ENCODE measurements at regions not wholly inside any gene's neighbourhood (a gene's known extent, or its start where the extent isn't known, plus 50 kb on each side); places are given as distances from the start of the nearest gene placed in this dataset.

DNA sequence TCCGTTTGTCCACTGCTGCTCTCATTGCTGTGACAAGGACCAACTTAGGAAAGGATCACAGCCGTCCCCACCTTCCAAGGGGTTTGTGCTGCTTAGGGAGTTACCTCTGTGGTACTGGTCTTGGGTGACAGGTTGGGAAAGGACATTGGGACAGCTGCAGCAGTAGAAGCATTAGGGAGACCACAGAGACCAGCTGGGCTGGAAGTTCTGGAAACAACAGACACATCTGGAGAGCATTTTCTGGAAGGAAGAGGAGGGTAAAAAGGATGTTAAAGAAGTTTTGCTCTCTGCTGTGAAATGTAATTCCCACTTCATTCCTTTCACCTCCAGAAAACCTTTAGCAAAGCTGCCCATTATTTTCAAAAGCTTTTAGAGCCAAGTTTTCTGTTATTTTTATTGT lies 304.2 kb downstream of the LRFN2 start:
- Histone ChIP-seq H3K27ac (ENCODE audit: low read depth, low read length) (no peak overlapping the region), H3K4me1 (ENCODE audit: control insufficient read depth, insufficient read depth, low read length) (peaks cover 16% of the 10 kb centered on the region), H3K4me3 (ENCODE audit: low read length) (no peak overlapping the region), H3K9ac (ENCODE audit: extremely low read depth, low read length, poor library complexity, severe bottlenecking) (no peak overlapping the region), H3K36me3 (ENCODE audit: control insufficient read depth, insufficient read depth, low read length) (no peaks in the 10 kb centered on the region), H3K27me3 (ENCODE audit: control insufficient read depth, insufficient read depth, low read length, poor library complexity, severe bottlenecking) (no peaks in the 10 kb centered on the region), H3K9me3 (ENCODE audit: control insufficient read depth, low read length) (no peaks in the 10 kb centered on the region)
- no peak for DNase-seq
- TF ChIP-seq, protein P1, sequence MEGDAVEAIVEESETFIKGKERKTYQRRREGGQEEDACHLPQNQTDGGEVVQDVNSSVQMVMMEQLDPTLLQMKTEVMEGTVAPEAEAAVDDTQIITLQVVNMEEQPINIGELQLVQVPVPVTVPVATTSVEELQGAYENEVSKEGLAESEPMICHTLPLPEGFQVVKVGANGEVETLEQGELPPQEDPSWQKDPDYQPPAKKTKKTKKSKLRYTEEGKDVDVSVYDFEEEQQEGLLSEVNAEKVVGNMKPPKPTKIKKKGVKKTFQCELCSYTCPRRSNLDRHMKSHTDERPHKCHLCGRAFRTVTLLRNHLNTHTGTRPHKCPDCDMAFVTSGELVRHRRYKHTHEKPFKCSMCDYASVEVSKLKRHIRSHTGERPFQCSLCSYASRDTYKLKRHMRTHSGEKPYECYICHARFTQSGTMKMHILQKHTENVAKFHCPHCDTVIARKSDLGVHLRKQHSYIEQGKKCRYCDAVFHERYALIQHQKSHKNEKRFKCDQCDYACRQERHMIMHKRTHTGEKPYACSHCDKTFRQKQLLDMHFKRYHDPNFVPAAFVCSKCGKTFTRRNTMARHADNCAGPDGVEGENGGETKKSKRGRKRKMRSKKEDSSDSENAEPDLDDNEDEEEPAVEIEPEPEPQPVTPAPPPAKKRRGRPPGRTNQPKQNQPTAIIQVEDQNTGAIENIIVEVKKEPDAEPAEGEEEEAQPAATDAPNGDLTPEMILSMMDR (conservative IDR thresholded peaks at IDR 0.05), result no peak
- Mint-ChIP-seq H3K27me3 (ENCODE audit: insufficient read depth) (peaks cover 2% of the 10 kb centered on the region), H3K27ac (no peak overlapping the region), H3K9me3 (no peaks in the 10 kb centered on the region), H3K36me3 (ENCODE audit: low read depth) (no peaks in the 10 kb centered on the region), H3K4me3 (no peak overlapping the region), H3K4me1 (peaks cover 24% of the 10 kb centered on the region)
- WGBS, 2 experiments (ENCODE audit: insufficient coverage in 1 of 2, insufficient read length in 1 of 2), result 84 to 88% methylated on average over 2 of the region's 2 CpGs

DNA sequence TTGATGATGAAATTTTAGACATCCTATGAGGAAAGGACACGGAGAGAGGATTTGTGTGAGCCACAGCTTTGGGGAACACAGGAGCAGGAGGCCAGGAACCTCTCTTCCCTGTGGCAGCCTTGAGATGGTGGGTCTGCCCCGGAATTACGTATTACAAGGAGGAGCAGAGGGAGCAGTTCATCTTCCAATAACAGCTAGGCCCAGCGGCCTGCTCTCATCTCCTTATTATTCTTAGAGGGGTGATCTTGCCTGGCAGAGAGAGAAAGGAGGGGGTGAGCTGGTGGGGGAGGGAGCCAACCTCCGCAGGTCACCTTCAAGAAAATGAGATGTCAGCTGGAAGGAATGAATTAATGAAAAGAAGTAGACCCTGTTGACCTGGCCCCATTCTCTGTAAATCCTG lies 305.8 kb downstream of the LRFN2 start:
- DNase-seq, result no peak
- TF ChIP-seq, protein P1 (conservative IDR thresholded peaks at IDR 0.05), result no peak
- Histone ChIP-seq H3K4me3 (ENCODE audit: low read length) (no peak overlapping the region), H3K27ac (ENCODE audit: low read depth, low read length) (no peak overlapping the region), H3K9me3 (ENCODE audit: control insufficient read depth, low read length) (no peaks in the 10 kb centered on the region), H3K36me3 (ENCODE audit: control insufficient read depth, insufficient read depth, low read length) (no peaks in the 10 kb centered on the region), H3K9ac (ENCODE audit: extremely low read depth, low read length, poor library complexity, severe bottlenecking) (no peak overlapping the region), H3K4me1 (ENCODE audit: control insufficient read depth, insufficient read depth, low read length) (peaks cover 11% of the 10 kb centered on the region), H3K27me3 (ENCODE audit: control insufficient read depth, insufficient read depth, low read length, poor library complexity, severe bottlenecking) (no peaks in the 10 kb centered on the region)
- no peak overlapping the region for H3K4me3 Mint-ChIP-seq
- H3K4me1 Mint-ChIP-seq, result peaks cover 12% of the 10 kb centered on the region
- no peak overlapping the region for H3K27ac Mint-ChIP-seq
- WGBS, 2 experiments (ENCODE audit: insufficient coverage in 1 of 2, insufficient read length in 1 of 2), result 90 to 99% methylated on average over 2 to 5 of the region's 5 CpGs
- H3K36me3 Mint-ChIP-seq (ENCODE audit: low read depth), result no peaks in the 10 kb centered on the region
- H3K9me3 Mint-ChIP-seq, result no peaks in the 10 kb centered on the region
- peaks cover 2% of the 10 kb centered on the region for H3K27me3 Mint-ChIP-seq (ENCODE audit: insufficient read depth)

DNA sequence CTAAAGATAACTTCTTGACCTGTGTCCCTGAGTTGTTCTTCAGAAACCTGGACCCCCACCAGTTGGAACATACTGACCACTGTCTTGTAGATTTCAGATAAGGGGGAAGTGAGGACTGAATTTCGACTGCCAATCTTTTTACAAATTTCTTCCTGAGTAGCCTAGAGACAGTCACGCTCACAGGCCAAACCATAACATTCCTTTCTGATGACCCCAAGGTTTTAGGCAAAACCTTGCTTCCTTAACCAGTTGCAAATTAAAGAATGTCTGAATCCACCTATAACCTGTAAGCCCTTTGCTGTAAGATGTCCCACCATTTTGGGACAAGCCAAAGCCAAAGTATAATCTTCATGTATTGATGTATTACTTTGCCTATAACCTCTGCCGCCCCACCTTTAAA lies 306.9 kb downstream of the LRFN2 start:
- DNase-seq, result no peak
- H3K36me3 ChIP-seq (ENCODE audit: control insufficient read depth, insufficient read depth, low read length), result no peaks in the 10 kb centered on the region
- Mint-ChIP-seq H3K36me3 (ENCODE audit: low read depth) (no peaks in the 10 kb centered on the region), H3K4me1 (peaks cover 2% of the 10 kb centered on the region), H3K9me3 (no peaks in the 10 kb centered on the region), H3K27me3 (ENCODE audit: insufficient read depth) (peaks cover 2% of the 10 kb centered on the region), H3K4me3 (no peak overlapping the region), H3K27ac (no peak overlapping the region)
- no peaks in the 10 kb centered on the region for H3K27me3 ChIP-seq (ENCODE audit: control insufficient read depth, insufficient read depth, low read length, poor library complexity, severe bottlenecking)
- H3K27ac ChIP-seq (ENCODE audit: low read depth, low read length), result no peak overlapping the region
- no peak overlapping the region for H3K4me3 ChIP-seq (ENCODE audit: low read length)
- H3K4me1 ChIP-seq (ENCODE audit: control insufficient read depth, insufficient read depth, low read length), result peaks cover under 1% of the 10 kb centered on the region
- TF ChIP-seq, protein P1 (conservative IDR thresholded peaks at IDR 0.05), result no peak
- H3K9me3 ChIP-seq (ENCODE audit: control insufficient read depth, low read length), result no peaks in the 10 kb centered on the region
- H3K9ac ChIP-seq (ENCODE audit: extremely low read depth, low read length, poor library complexity, severe bottlenecking), result no peak overlapping the region
- WGBS, 2 experiments (ENCODE audit: insufficient coverage in 1 of 2, insufficient read length in 1 of 2), result 80 to 91% methylated on average over 1 to 3 of the region's 3 CpGs

All from endodermal cell (in vitro differentiated cells).